ENCODE measurements at regions not wholly inside any gene's neighbourhood (a gene's known extent, or its start where the extent isn't known, plus 50 kb on each side); places are given as distances from the start of the nearest gene placed in this dataset.

DNA sequence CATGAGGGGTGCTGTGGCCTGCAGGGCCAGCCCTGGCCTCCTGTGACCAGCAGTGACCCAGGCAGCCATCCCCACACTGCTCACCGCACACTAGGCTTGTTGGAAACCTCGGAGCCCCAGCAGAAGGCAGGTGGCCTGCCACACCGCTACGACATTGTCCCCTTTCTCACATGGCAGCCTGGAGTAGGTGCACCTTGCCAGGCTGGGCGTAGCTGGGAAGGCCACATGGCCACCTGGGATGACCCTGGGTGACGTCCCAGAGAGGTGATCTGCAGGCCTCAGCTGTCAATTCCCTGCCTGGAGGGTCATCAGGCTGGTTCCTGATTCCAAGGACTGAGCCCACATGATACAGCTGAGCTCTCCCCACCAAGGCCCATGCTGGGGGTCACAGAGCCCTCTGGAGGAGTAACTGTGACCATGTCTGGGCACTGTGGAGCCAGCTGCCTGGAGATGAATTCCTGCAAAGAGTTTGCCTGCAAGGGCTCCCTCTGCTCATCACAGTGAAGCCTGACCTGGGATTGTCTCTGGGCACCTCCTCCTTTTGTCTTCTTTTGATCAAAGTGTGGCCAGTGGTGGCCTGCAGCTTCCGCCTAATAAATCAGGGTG lies 119.6 kb upstream of the OTOS start:
- TF ChIP-seq, protein P1, sequence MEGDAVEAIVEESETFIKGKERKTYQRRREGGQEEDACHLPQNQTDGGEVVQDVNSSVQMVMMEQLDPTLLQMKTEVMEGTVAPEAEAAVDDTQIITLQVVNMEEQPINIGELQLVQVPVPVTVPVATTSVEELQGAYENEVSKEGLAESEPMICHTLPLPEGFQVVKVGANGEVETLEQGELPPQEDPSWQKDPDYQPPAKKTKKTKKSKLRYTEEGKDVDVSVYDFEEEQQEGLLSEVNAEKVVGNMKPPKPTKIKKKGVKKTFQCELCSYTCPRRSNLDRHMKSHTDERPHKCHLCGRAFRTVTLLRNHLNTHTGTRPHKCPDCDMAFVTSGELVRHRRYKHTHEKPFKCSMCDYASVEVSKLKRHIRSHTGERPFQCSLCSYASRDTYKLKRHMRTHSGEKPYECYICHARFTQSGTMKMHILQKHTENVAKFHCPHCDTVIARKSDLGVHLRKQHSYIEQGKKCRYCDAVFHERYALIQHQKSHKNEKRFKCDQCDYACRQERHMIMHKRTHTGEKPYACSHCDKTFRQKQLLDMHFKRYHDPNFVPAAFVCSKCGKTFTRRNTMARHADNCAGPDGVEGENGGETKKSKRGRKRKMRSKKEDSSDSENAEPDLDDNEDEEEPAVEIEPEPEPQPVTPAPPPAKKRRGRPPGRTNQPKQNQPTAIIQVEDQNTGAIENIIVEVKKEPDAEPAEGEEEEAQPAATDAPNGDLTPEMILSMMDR (IDR thresholded peaks at IDR 0.05): no peak
- no peak for TF ChIP-seq POLR2A (IDR thresholded peaks at IDR 0.05)
